Adipocyte (in vitro differentiated cells): ENCODE measurements at regions not wholly inside any gene's neighbourhood (a gene's known extent, or its start where the extent isn't known, plus 50 kb on each side); places are given as distances from the start of the nearest gene placed in this dataset.
"Not testable (repeated sequence)": the region's sequence is repeated elsewhere in the genome, so short reads cannot be mapped to it uniquely, and the experiment has no call there.

ENCODE experiments used
- DNase-seq: peaks from one replicate; pipeline ENCODE4 v3.0.0-alpha.2; 2015; ENCODE audit warnings: low read depth
- H3K27me3 ChIP-seq: replicated peaks from 2 replicates; pipeline ENCODE4 v1.7.0; 2013; ENCODE audit warnings: mild to moderate bottlenecking, low read length, moderate library complexity; ENCODE audit not compliant: control insufficient read depth, insufficient read depth
- H3K36me3 ChIP-seq: 2 replicates; pipeline ENCODE4 v1.7.0; 2013; ENCODE audit warnings: low read length, mild to moderate bottlenecking, moderate library complexity; ENCODE audit not compliant: control insufficient read depth, insufficient read depth, severe bottlenecking
- H3K4me1 ChIP-seq: 2 replicates; pipeline ENCODE4 v1.7.0; 2013; ENCODE audit warnings: mild to moderate bottlenecking, low read length, moderate library complexity; ENCODE audit not compliant: control insufficient read depth, insufficient read depth
- H3K4me3 ChIP-seq: 2 replicates; pipeline ENCODE4 v1.7.0; 2013; ENCODE audit warnings: mild to moderate bottlenecking, low read length, moderate library complexity
- H3K9ac ChIP-seq: 2 replicates; pipeline ENCODE4 v1.7.0; 2013; ENCODE audit warnings: mild to moderate bottlenecking, low read length, moderate library complexity
- H3K9me3 ChIP-seq: 2 replicates; pipeline ENCODE4 v1.7.0; 2013; ENCODE audit warnings: mild to moderate bottlenecking, low read length, moderate library complexity; ENCODE audit not compliant: control insufficient read depth

- Histone ChIP-seq H3K9ac (no peak overlapping the region), H3K9me3 (no peaks in the 10 kb centered on the region)
These were observed 144.2 kb upstream of the RAPGEF2 start for GRCh38 chr4:158958489-158959270.

GRCh38 chr4:158962393-158962792, 140.5 kb upstream of the RAPGEF2 start:
- no peaks in the 10 kb centered on the region for H3K36me3 ChIP-seq
- DNase-seq: no peak
- no peaks in the 10 kb centered on the region for H3K4me1 ChIP-seq
- H3K4me3 ChIP-seq: no peak overlapping the region
- no peaks in the 10 kb centered on the region for H3K27me3 ChIP-seq
- H3K9ac ChIP-seq: no peak overlapping the region
- H3K9me3 ChIP-seq: no peaks in the 10 kb centered on the region

More at GRCh38 chr4:158958489-158959270, 144.2 kb upstream of the RAPGEF2 start:
- Histone ChIP-seq H3K4me1 (no peaks in the 10 kb centered on the region), H3K27me3 (no peaks in the 10 kb centered on the region), H3K36me3 (no peaks in the 10 kb centered on the region), H3K4me3 (no peak overlapping the region)
- no peak for DNase-seq

GRCh38 chr4:158963282-158963681, 139.6 kb upstream of the RAPGEF2 start:
- not testable (repeated sequence) for H3K4me3 ChIP-seq, H3K9me3 ChIP-seq, H3K4me1 ChIP-seq, H3K36me3 ChIP-seq, H3K27me3 ChIP-seq, DNase-seq, H3K9ac ChIP-seq

- Histone ChIP-seq H3K36me3 (no peaks in the 10 kb centered on the region), H3K9me3 (no peaks in the 10 kb centered on the region), H3K4me3 (no peak overlapping the region), H3K27me3 (no peaks in the 10 kb centered on the region), H3K4me1 (no peaks in the 10 kb centered on the region), H3K9ac (no peak overlapping the region)
- DNase-seq: no peak
These were observed 138.7 kb upstream of the RAPGEF2 start for GRCh38 chr4:158964114-158964727.

GRCh38 chr4:158964728-158965124, 138.2 kb upstream of the RAPGEF2 start:
- no peak overlapping the region for H3K4me3 ChIP-seq
- no peaks in the 10 kb centered on the region for H3K36me3 ChIP-seq
- DNase-seq: no peak
- no peaks in the 10 kb centered on the region for H3K27me3 ChIP-seq
- no peaks in the 10 kb centered on the region for H3K4me1 ChIP-seq
- H3K9me3 ChIP-seq: no peaks in the 10 kb centered on the region
- no peak overlapping the region for H3K9ac ChIP-seq

GRCh38 chr4:158965226-158965625, 137.7 kb upstream of the RAPGEF2 start:
- Histone ChIP-seq H3K4me1 (no peaks in the 10 kb centered on the region), H3K4me3 (no peak overlapping the region), H3K9me3 (no peaks in the 10 kb centered on the region), H3K36me3 (no peaks in the 10 kb centered on the region), H3K9ac (no peak overlapping the region), H3K27me3 (no peaks in the 10 kb centered on the region)
- DNase-seq: no peak

GRCh38 chr4:158966091-158966490, 136.8 kb upstream of the RAPGEF2 start:
- no peaks in the 10 kb centered on the region for H3K4me1 ChIP-seq
- no peak for DNase-seq
- H3K9ac ChIP-seq: no peak overlapping the region
- no peaks in the 10 kb centered on the region for H3K27me3 ChIP-seq
- no peak overlapping the region for H3K4me3 ChIP-seq
- no peaks in the 10 kb centered on the region for H3K9me3 ChIP-seq
- H3K36me3 ChIP-seq: no peaks in the 10 kb centered on the region

- H3K4me3 ChIP-seq: no peak overlapping the region
- H3K36me3 ChIP-seq: no peaks in the 10 kb centered on the region
- H3K27me3 ChIP-seq: no peaks in the 10 kb centered on the region
- no peak overlapping the region for H3K9ac ChIP-seq
- no peaks in the 10 kb centered on the region for H3K4me1 ChIP-seq
- no peaks in the 10 kb centered on the region for H3K9me3 ChIP-seq
- no peak for DNase-seq
These were observed 133.9 kb upstream of the RAPGEF2 start for GRCh38 chr4:158968961-158969360.

- Histone ChIP-seq H3K27me3 (no peaks in the 10 kb centered on the region), H3K9ac (no peak overlapping the region), H3K36me3 (no peaks in the 10 kb centered on the region), H3K4me3 (no peak overlapping the region), H3K4me1 (no peaks in the 10 kb centered on the region), H3K9me3 (no peaks in the 10 kb centered on the region)
- no peak for DNase-seq
These were observed 132.1 kb upstream of the RAPGEF2 start for GRCh38 chr4:158970812-158971211.

- not testable (repeated sequence) for H3K4me3 ChIP-seq, H3K9ac ChIP-seq, H3K9me3 ChIP-seq, DNase-seq, H3K36me3 ChIP-seq, H3K4me1 ChIP-seq, H3K27me3 ChIP-seq
These were observed 128.4 kb upstream of the RAPGEF2 start for GRCh38 chr4:158974438-158974837.

GRCh38 chr4:158980711-158981110, 122.2 kb upstream of the RAPGEF2 start:
- DNase-seq, H3K9me3 ChIP-seq, H3K4me1 ChIP-seq, H3K27me3 ChIP-seq, H3K4me3 ChIP-seq, H3K36me3 ChIP-seq, H3K9ac ChIP-seq: not testable (repeated sequence)
